ENCODE measurements at regions not wholly inside any gene's neighbourhood (a gene's known extent, or its start where the extent isn't known, plus 50 kb on each side); places are given as distances from the start of the nearest gene placed in this dataset.

DNA sequence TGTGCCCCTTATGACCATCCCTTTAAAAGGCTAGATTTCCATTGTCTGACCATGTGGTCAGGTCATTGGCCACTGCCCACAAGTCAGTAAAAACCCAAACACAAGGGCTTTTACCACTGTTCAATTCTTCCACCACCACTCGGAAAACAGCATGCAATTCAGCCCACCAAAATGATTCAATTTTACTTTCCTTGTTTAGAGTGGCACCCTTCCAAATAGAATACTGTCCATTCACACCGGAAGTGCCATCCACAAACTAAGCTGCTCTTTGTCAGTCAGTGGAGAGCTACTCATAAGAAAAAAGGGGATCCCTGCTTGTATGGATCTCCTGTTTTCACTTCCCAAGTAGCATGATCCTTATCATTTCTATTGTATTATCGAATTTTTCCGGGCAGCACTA lies 350.7 kb upstream of the MBL2 start:
- Histone ChIP-seq H3K9me3 (no peaks in the 10 kb centered on the region), H3K4me1 (no peaks in the 10 kb centered on the region), H3K4me3 (no peak overlapping the region), H3K27ac (no peak overlapping the region), H3K36me3 (no peaks in the 10 kb centered on the region), H3K27me3 (no peaks in the 10 kb centered on the region)
- 51 to 73% (median 64%) methylated on average over 4 of the region's 4 CpGs for WGBS, 4 donors
- ATAC-seq (no peak), DNase-seq (no peak)
- TF ChIP-seq POLR2A (IDR thresholded peaks at IDR 0.05) = no peak
- TF ChIP-seq, protein P1, sequence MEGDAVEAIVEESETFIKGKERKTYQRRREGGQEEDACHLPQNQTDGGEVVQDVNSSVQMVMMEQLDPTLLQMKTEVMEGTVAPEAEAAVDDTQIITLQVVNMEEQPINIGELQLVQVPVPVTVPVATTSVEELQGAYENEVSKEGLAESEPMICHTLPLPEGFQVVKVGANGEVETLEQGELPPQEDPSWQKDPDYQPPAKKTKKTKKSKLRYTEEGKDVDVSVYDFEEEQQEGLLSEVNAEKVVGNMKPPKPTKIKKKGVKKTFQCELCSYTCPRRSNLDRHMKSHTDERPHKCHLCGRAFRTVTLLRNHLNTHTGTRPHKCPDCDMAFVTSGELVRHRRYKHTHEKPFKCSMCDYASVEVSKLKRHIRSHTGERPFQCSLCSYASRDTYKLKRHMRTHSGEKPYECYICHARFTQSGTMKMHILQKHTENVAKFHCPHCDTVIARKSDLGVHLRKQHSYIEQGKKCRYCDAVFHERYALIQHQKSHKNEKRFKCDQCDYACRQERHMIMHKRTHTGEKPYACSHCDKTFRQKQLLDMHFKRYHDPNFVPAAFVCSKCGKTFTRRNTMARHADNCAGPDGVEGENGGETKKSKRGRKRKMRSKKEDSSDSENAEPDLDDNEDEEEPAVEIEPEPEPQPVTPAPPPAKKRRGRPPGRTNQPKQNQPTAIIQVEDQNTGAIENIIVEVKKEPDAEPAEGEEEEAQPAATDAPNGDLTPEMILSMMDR (IDR thresholded peaks at IDR 0.05) = no peak
- intact Hi-C loops (cut with DNase I) = no loop called here

DNA sequence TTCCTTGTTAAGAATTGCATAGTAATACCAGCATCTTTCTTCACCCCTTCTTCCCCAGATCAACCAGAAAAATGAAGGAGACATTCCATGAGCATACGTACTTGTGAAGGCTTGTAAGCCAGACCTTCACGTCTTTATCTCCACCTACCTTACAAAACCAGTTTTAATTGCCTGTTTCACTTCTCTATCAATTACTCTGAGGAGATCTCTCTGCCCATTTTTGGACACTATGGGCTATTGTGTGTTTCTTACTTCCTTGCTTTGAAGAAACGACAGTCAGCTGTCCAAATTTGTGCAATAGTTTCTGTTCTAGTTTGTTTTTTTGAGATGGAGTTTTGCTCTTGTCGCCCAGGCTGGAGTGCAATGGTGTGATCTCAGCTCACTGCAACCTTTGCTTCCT lies 349.7 kb upstream of the MBL2 start:
- no peak for TF ChIP-seq POLR2A (IDR thresholded peaks at IDR 0.05)
- TF ChIP-seq, protein P1 (IDR thresholded peaks at IDR 0.05) = no peak
- intact Hi-C loops (cut with DNase I) = no loop called here

DNA sequence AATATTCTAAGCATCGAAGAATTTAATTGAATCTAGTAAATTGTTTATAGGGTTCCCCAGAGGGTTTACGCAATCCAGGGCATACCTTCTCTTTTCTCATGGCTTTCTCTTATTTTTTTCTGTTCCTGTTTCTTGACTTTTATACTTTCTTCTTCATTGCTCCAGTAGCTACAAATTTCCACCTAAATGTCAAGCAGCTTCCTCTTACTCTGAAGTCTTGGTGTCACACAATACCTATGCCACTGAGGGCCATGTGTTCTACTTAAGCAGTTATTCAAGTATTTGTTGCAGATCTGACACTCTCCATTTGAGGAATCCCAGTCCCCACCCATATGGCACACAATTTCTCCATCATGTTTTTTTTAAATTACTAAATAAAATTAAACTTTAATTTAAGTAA lies 343.1 kb upstream of the MBL2 start:
- no peak overlapping the region for H3K27ac ChIP-seq
- no peaks in the 10 kb centered on the region for H3K4me1 ChIP-seq
- H3K27me3 ChIP-seq = no peaks in the 10 kb centered on the region
- intact Hi-C loops (cut with DNase I) = no loop called here
- DNase-seq (no peak), ATAC-seq (no peak)
- TF ChIP-seq, protein P1 (IDR thresholded peaks at IDR 0.05) = no peak
- no peak for TF ChIP-seq POLR2A (IDR thresholded peaks at IDR 0.05)
- H3K4me3 ChIP-seq = no peak overlapping the region
- no peaks in the 10 kb centered on the region for H3K36me3 ChIP-seq
- 84 to 93% (median 88%) methylated on average over 2 of the region's 2 CpGs for WGBS, 4 donors
- H3K9me3 ChIP-seq = peaks cover 0 to 19% (median 6%) of the 10 kb centered on the region in 12 donors

More for the DNA sequence above, 349.7 kb upstream of the MBL2 start:
- DNase-seq (no peak), ATAC-seq (no peak)
- peaks cover 0 to 4% (median 0%) of the 10 kb centered on the region in 12 donors for H3K9me3 ChIP-seq
- H3K4me3 ChIP-seq = no peak overlapping the region
- 73 to 80% (median 77%) methylated on average over 4 of the region's 4 CpGs for WGBS, 4 donors
- H3K27me3 ChIP-seq = no peaks in the 10 kb centered on the region
- no peak overlapping the region for H3K27ac ChIP-seq
- H3K36me3 ChIP-seq = no peaks in the 10 kb centered on the region
- H3K4me1 ChIP-seq = no peaks in the 10 kb centered on the region

DNA sequence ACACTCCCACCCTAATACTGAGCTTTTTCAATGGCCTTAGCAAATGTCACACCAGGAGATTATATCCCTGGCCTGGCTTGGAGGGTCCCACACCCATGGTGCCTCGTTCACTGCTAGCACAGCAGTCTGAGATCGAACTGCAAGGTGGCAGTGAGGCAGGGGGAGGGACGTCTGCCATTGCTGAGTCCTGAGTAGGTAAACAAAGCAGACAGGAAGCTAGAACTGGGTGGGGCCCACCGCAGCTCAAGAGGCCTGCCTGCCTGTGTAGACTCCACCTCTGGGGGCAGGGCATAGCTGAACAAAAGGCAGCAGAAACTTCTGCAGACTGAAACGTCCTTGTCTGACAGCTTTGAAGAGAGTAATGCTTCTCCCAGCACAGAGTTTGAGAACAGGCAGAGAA lies 338.9 kb upstream of the MBL2 start:
- H3K36me3 ChIP-seq = no peaks in the 10 kb centered on the region
- DNase-seq (no peak), ATAC-seq (no peak)
- H3K4me3 ChIP-seq = no peak overlapping the region
- WGBS, 4 donors = 40 to 66% (median 56%) methylated on average over 2 to 5 of the region's 5 CpGs
- H3K27ac ChIP-seq = no peak overlapping the region
- no peaks in the 10 kb centered on the region for H3K4me1 ChIP-seq
- intact Hi-C loops (cut with DNase I) = no loop called here
- peaks cover 0 to 11% (median under 1%) of the 10 kb centered on the region in 12 donors for H3K9me3 ChIP-seq
- no peaks in the 10 kb centered on the region for H3K27me3 ChIP-seq
- TF ChIP-seq, protein P1 (IDR thresholded peaks at IDR 0.05) = no peak
- no peak for TF ChIP-seq POLR2A (IDR thresholded peaks at IDR 0.05)

Measured in heart left ventricle (tissue), 16 donors.